ENCODE measurements at regions not wholly inside any gene's neighbourhood (a gene's known extent, or its start where the extent isn't known, plus 50 kb on each side); places are given as distances from the start of the nearest gene placed in this dataset.
"Not testable (repeated sequence)": the region's sequence is repeated elsewhere in the genome, so short reads cannot be mapped to it uniquely, and the experiment has no call there.

- DNase-seq: no peak
Observed at GRCh38 chr12:73057428-73057827, 785.3 kb downstream of the TRHDE start.

GRCh38 chr12:73065913-73066312, 793.7 kb downstream of the TRHDE start:
- no peak for DNase-seq

- no peak for DNase-seq
Observed at GRCh38 chr12:73067616-73068015, 795.4 kb downstream of the TRHDE start.

- no peak for DNase-seq
Observed at GRCh38 chr12:73072214-73072613, 800.0 kb downstream of the TRHDE start.

- DNase-seq: no peak
Observed at GRCh38 chr12:73076760-73077159, 804.6 kb downstream of the TRHDE start.

- no peak for DNase-seq
Observed at GRCh38 chr12:73083736-73084135, 811.6 kb downstream of the TRHDE start.

- no peak for DNase-seq
Observed at GRCh38 chr12:73106296-73106695, 834.1 kb downstream of the TRHDE start.

GRCh38 chr12:73106896-73107295, 834.7 kb downstream of the TRHDE start:
- DNase-seq: no peak

- DNase-seq: no peak
Observed at GRCh38 chr12:73110816-73111215, 838.6 kb downstream of the TRHDE start.

- no peak for DNase-seq
Observed at GRCh38 chr12:73112035-73112816, 840.1 kb downstream of the TRHDE start.

GRCh38 chr12:73124480-73124879, 852.3 kb downstream of the TRHDE start:
- DNase-seq: no peak

- no peak for DNase-seq
Observed at GRCh38 chr12:73125148-73125547, 853.0 kb downstream of the TRHDE start.

- DNase-seq: no peak
Observed at GRCh38 chr12:73136386-73136785, 864.2 kb downstream of the TRHDE start.

- DNase-seq: not testable (repeated sequence)
Observed at GRCh38 chr12:73139642-73140041, 867.5 kb downstream of the TRHDE start.

GRCh38 chr12:73158341-73158740, 886.2 kb downstream of the TRHDE start:
- no peak for DNase-seq

- no peak for DNase-seq
Observed at GRCh38 chr12:73159954-73160353, 887.8 kb downstream of the TRHDE start.

- DNase-seq: no peak
Observed at GRCh38 chr12:73161970-73162369, 889.8 kb downstream of the TRHDE start.

GRCh38 chr12:73180734-73181133, 908.6 kb downstream of the TRHDE start:
- DNase-seq: no peak

GRCh38 chr12:73181244-73181643, 909.1 kb downstream of the TRHDE start:
- no peak for DNase-seq

GRCh38 chr12:73185403-73185802, 913.2 kb downstream of the TRHDE start:
- DNase-seq: no peak

- DNase-seq: no peak
Observed at GRCh38 chr12:73186272-73186671, 914.1 kb downstream of the TRHDE start.

GRCh38 chr12:73187765-73188164, 915.6 kb downstream of the TRHDE start:
- DNase-seq: no peak

GRCh38 chr12:73210548-73211204, 938.5 kb downstream of the TRHDE start:
- DNase-seq: no peak

- peak; percentile 31 for DNase-seq
Observed at GRCh38 chr12:73220951-73221350, 948.8 kb downstream of the TRHDE start.

- DNase-seq: no peak
Observed at GRCh38 chr12:73221398-73221797, 949.2 kb downstream of the TRHDE start.
